ENCODE measurements at regions not wholly inside any gene's neighbourhood (a gene's known extent, or its start where the extent isn't known, plus 50 kb on each side); places are given as distances from the start of the nearest gene placed in this dataset.

- WGBS (ENCODE audit: low lambda C conversion rate, missing lambda C conversion rate): 33% methylated on average over 3 of the region's 3 CpGs
- no peak overlapping the region for H3K4me3 ChIP-seq
- H3K9me2 ChIP-seq (replicated peaks; ENCODE audit: insufficient read depth): no peaks in the 10 kb centered on the region
- H3K36me3 ChIP-seq (replicated peaks; ENCODE audit: insufficient read depth, low read depth): no peaks in the 10 kb centered on the region
- H4K20me1 ChIP-seq (ENCODE audit: insufficient read depth, poor library complexity, severe bottlenecking): no peaks in the 10 kb centered on the region
- no peak for TF ChIP-seq EZH2 (IDR thresholded peaks at IDR 0.05; ENCODE audit: borderline replicate concordance)
- TF ChIP-seq EZH2phosphoT487 (IDR thresholded peaks at IDR 0.05; ENCODE audit: low read depth, severe bottlenecking, unreplicated experiment): no peak
- TF ChIP-seq CTCF (IDR thresholded peaks at IDR 0.05; ENCODE audit: poor library complexity): no peak
- H3K9me3 ChIP-seq (ENCODE audit: low read depth): no peaks in the 10 kb centered on the region
- no peak overlapping the region for H2AFZ ChIP-seq
- no peaks in the 10 kb centered on the region for H3K79me2 ChIP-seq
- no peak for DNase-seq (ENCODE audit: low spot score)
- H3K4me1 ChIP-seq (ENCODE audit: insufficient read depth): no peaks in the 10 kb centered on the region
- no peak overlapping the region for H3K4me2 ChIP-seq
- H3K27ac ChIP-seq: no peak overlapping the region
- no peaks in the 10 kb centered on the region for H3K27me3 ChIP-seq
Measured at GRCh38 chr11:81870066-81870412, 863.6 kb downstream of the FAM181B start.

GRCh38 chr11:81869351-81870065 lies 864.2 kb downstream of the FAM181B start:
- Histone ChIP-seq H3K79me2 (no peaks in the 10 kb centered on the region), H3K36me3 (replicated peaks; ENCODE audit: insufficient read depth, low read depth) (no peaks in the 10 kb centered on the region), H3K4me3 (no peak overlapping the region), H3K4me1 (ENCODE audit: insufficient read depth) (no peaks in the 10 kb centered on the region), H2AFZ (no peak overlapping the region), H3K9me3 (ENCODE audit: low read depth) (no peaks in the 10 kb centered on the region), H3K27ac (no peak overlapping the region), H3K27me3 (no peaks in the 10 kb centered on the region), H4K20me1 (ENCODE audit: insufficient read depth, poor library complexity, severe bottlenecking) (no peaks in the 10 kb centered on the region), H3K4me2 (no peak overlapping the region), H3K9me2 (replicated peaks; ENCODE audit: insufficient read depth) (no peaks in the 10 kb centered on the region)
- TF ChIP-seq EZH2 (IDR thresholded peaks at IDR 0.05; ENCODE audit: borderline replicate concordance) (no peak), CTCF (IDR thresholded peaks at IDR 0.05; ENCODE audit: poor library complexity) (no peak), EZH2phosphoT487 (IDR thresholded peaks at IDR 0.05; ENCODE audit: low read depth, severe bottlenecking, unreplicated experiment) (no peak)
- no peak for DNase-seq (ENCODE audit: low spot score)
- 100% methylated on average over 1 of the region's 1 CpG for WGBS (ENCODE audit: low lambda C conversion rate, missing lambda C conversion rate)

- no peaks in the 10 kb centered on the region for H3K9me3 ChIP-seq (ENCODE audit: low read depth)
- no peak overlapping the region for H3K27ac ChIP-seq
Measured at GRCh38 chr11:81866896-81867295, 866.8 kb downstream of the FAM181B start.

More at GRCh38 chr11:81866896-81867295, 866.8 kb downstream of the FAM181B start:
- Histone ChIP-seq H2AFZ (no peak overlapping the region), H3K4me3 (no peak overlapping the region), H3K9me2 (replicated peaks; ENCODE audit: insufficient read depth) (no peaks in the 10 kb centered on the region), H4K20me1 (ENCODE audit: insufficient read depth, poor library complexity, severe bottlenecking) (no peaks in the 10 kb centered on the region), H3K27me3 (no peaks in the 10 kb centered on the region), H3K4me2 (no peak overlapping the region), H3K4me1 (ENCODE audit: insufficient read depth) (no peaks in the 10 kb centered on the region), H3K36me3 (replicated peaks; ENCODE audit: insufficient read depth, low read depth) (no peaks in the 10 kb centered on the region), H3K79me2 (no peaks in the 10 kb centered on the region)
- no peak for TF ChIP-seq EZH2 (IDR thresholded peaks at IDR 0.05; ENCODE audit: borderline replicate concordance)
- no peak for TF ChIP-seq CTCF (IDR thresholded peaks at IDR 0.05; ENCODE audit: poor library complexity)
- no peak for TF ChIP-seq EZH2phosphoT487 (IDR thresholded peaks at IDR 0.05; ENCODE audit: low read depth, severe bottlenecking, unreplicated experiment)
- WGBS (ENCODE audit: low lambda C conversion rate, missing lambda C conversion rate): 61% methylated on average over 2 of the region's 2 CpGs
- no peak for DNase-seq (ENCODE audit: low spot score)
